Activated B cell treated with CpG ODN at 0.5 μM for 24 hours (primary cell): ENCODE measurements at regions not wholly inside any gene's neighbourhood (a gene's known extent, or its start where the extent isn't known, plus 50 kb on each side); places are given as distances from the start of the nearest gene placed in this dataset.
"Not testable (repeated sequence)": the region's sequence is repeated elsewhere in the genome, so short reads cannot be mapped to it uniquely, and the experiment has no call there.

Experiments used
- ATAC-seq: fragments of 200-7000 bp; cut with Tn5 transposase; one replicate; pipeline ENCODE4 v1.10.0; 2021; ENCODE audit warnings: low read depth, mild to moderate bottlenecking, moderate library complexity
- CTCF ChIA-PET: fragments of 350-600 bp; sonication (Branson Sonifier 250); formaldehyde crosslinking; loops from one replicate; lab custom pipeline; 2021; ENCODE audit warnings: antibody characterized with exemption; lab: Charles Lee
- POLR2A ChIA-PET: fragments of 350-600 bp; sonication (Branson Sonifier 250); formaldehyde crosslinking; loops from one replicate; lab custom pipeline; 2021; ENCODE audit warnings: antibody characterized with exemption; lab: Charles Lee
- DNase-seq: peaks from one replicate; pipeline ENCODE4 v3.0.0; 2022
- H3K27ac Mint-ChIP-seq: one replicate; pipeline ENCODE4 v1.8.0; 2020; ENCODE audit warnings: mixed read lengths
- H3K27me3 Mint-ChIP-seq: one replicate; pipeline ENCODE4 v1.8.0; 2021; ENCODE audit warnings: mixed read lengths
- H3K36me3 Mint-ChIP-seq: one replicate; pipeline ENCODE4 v1.8.0; 2021; ENCODE audit warnings: low read depth, mixed read lengths
- H3K4me1 Mint-ChIP-seq: one replicate; pipeline ENCODE4 v1.8.0; 2021; ENCODE audit warnings: mixed read lengths
- H3K4me3 Mint-ChIP-seq: one replicate; pipeline ENCODE4 v1.8.0; 2020; ENCODE audit warnings: mild to moderate bottlenecking, mixed read lengths
- H3K9me3 Mint-ChIP-seq: one replicate; pipeline ENCODE4 v1.8.0; 2020; ENCODE audit warnings: mixed read lengths
- intact Hi-C: fragments of 100-400 bp; cut with micrococcal nuclease; formaldehyde crosslinking; loops from one replicate; pipeline ENCODE4 v1.15.1; 2024

- H3K4me1 Mint-ChIP-seq, H3K27ac Mint-ChIP-seq, H3K27me3 Mint-ChIP-seq, ATAC-seq, H3K36me3 Mint-ChIP-seq, POLR2A ChIA-PET, intact Hi-C loops, CTCF ChIA-PET, DNase-seq, H3K4me3 Mint-ChIP-seq, H3K9me3 Mint-ChIP-seq: not testable (repeated sequence)
These were observed 60.5 kb downstream of the GOLGA6L22 start for GRCh38 chr15:22519213-22519612.

- H3K9me3 Mint-ChIP-seq, H3K27me3 Mint-ChIP-seq, H3K4me1 Mint-ChIP-seq, intact Hi-C loops, H3K4me3 Mint-ChIP-seq, CTCF ChIA-PET, H3K27ac Mint-ChIP-seq, H3K36me3 Mint-ChIP-seq, DNase-seq, POLR2A ChIA-PET, ATAC-seq: not testable (repeated sequence)
These were observed 67.8 kb downstream of the GOLGA6L22 start for GRCh38 chr15:22526537-22526936.

GRCh38 chr15:22527016-22527415 is 68.3 kb downstream of the GOLGA6L22 start:
- H3K27me3 Mint-ChIP-seq, POLR2A ChIA-PET, H3K4me1 Mint-ChIP-seq, H3K27ac Mint-ChIP-seq, H3K4me3 Mint-ChIP-seq, ATAC-seq, CTCF ChIA-PET, H3K9me3 Mint-ChIP-seq, intact Hi-C loops, DNase-seq, H3K36me3 Mint-ChIP-seq: not testable (repeated sequence)

GRCh38 chr15:22529200-22529599 is 70.5 kb downstream of the GOLGA6L22 start:
- H3K9me3 Mint-ChIP-seq, DNase-seq, intact Hi-C loops, H3K36me3 Mint-ChIP-seq, POLR2A ChIA-PET, ATAC-seq, H3K4me1 Mint-ChIP-seq, H3K27me3 Mint-ChIP-seq, H3K27ac Mint-ChIP-seq, H3K4me3 Mint-ChIP-seq, CTCF ChIA-PET: not testable (repeated sequence)

DNA sequence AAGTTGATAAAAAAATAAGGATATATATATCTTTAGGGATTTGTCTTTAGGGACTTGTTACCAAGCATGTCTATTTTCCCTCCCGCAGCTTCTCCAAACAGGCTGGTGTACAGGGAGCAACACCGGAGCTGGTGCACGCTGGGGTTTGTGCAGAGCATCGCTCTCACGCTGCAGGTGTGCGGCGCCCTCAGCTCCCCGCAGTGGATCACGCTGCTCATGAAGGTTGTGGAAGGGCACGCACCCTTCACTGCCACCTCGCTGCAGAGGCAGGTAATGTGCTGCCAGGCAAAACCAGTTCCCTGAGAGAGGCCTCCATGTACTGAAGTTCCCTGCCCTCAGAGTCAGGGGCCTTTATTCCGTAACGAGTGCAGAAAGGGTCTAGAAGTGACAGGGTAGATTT is 101.0 kb downstream of the GOLGA6L22 start:
- DNase-seq, POLR2A ChIA-PET, H3K27me3 Mint-ChIP-seq, CTCF ChIA-PET, H3K36me3 Mint-ChIP-seq, intact Hi-C loops, H3K4me3 Mint-ChIP-seq, H3K9me3 Mint-ChIP-seq, ATAC-seq, H3K4me1 Mint-ChIP-seq, H3K27ac Mint-ChIP-seq: not testable (repeated sequence)

DNA sequence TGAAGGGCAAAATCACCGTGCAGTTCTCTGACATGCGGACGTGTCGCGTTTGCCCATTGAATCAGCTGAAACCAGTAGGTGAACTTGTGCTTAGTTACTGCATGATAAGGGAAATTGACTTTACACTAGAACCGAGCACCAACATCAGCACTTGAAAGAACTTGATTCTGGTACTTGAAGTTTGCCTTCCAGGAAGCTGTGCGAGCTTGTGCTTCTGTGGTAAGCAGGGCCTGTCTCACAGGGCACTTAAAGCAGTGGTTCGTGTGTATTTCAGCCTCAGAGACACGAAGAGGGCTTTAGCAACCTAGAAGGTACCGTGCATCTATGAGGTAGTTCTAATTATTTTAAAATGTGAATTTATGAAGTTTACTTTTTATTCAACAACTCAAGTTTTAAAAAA is 103.0 kb downstream of the GOLGA6L22 start:
- H3K4me1 Mint-ChIP-seq, CTCF ChIA-PET, H3K27me3 Mint-ChIP-seq, H3K4me3 Mint-ChIP-seq, ATAC-seq, POLR2A ChIA-PET, intact Hi-C loops, H3K27ac Mint-ChIP-seq, DNase-seq, H3K36me3 Mint-ChIP-seq, H3K9me3 Mint-ChIP-seq: not testable (repeated sequence)

DNA sequence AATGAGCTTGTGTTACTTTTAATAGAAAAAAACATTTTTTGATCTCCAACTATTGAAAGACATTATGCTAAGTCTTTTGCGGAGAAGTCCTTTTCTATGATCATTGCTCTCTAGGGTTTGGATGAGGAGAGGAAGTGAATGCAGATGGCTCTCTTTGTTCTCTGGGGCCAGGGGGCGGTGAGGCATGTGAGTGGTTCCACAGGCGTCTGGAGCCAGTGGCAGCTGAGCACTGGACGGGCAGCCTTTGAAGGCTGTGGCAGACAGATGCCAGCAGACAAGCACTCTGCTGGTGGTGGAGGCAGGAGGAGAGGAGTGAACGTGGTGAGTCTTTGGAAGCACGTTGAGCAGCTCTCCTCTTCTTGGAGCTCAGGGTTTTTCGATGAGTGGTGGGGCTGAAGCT is 107.8 kb downstream of the GOLGA6L22 start:
- POLR2A ChIA-PET, H3K36me3 Mint-ChIP-seq, H3K4me3 Mint-ChIP-seq, H3K27ac Mint-ChIP-seq, DNase-seq, ATAC-seq, H3K4me1 Mint-ChIP-seq, intact Hi-C loops, H3K9me3 Mint-ChIP-seq, CTCF ChIA-PET, H3K27me3 Mint-ChIP-seq: not testable (repeated sequence)

GRCh38 chr15:22569486-22569885 is 110.8 kb downstream of the GOLGA6L22 start:
- H3K4me3 Mint-ChIP-seq, H3K4me1 Mint-ChIP-seq, H3K9me3 Mint-ChIP-seq, intact Hi-C loops, H3K36me3 Mint-ChIP-seq, H3K27me3 Mint-ChIP-seq, POLR2A ChIA-PET, ATAC-seq, CTCF ChIA-PET, DNase-seq, H3K27ac Mint-ChIP-seq: not testable (repeated sequence)

DNA sequence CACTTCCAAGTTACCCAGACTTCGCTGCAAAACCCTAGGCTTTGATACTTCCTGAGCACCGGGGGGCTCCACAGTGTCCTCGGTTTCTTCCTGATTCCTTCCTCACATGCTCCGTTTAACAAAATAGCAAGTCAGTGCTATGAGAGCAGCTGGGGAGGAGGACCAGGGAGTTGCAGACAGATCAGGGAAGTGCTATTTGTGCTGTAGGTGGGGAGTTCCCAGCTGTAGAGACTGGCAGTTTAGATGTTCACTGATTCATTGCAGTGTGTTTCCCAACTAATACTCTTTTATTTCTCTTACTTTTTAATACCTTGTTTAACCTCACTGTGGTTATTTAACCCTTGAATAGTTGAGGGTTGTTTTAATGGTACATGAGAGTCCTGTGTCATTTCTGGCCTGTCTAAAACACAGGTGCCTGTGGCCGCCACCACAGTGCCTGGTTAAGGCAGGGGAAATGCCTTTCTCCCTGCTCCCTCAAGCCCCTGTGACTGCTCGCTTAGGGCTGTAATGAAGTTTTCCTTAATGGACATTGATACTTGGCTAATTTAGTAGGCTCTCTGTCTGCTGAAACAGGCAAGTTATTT is 113.5 kb downstream of the GOLGA6L22 start:
- POLR2A ChIA-PET, DNase-seq, H3K4me1 Mint-ChIP-seq, CTCF ChIA-PET, H3K27ac Mint-ChIP-seq, intact Hi-C loops, H3K36me3 Mint-ChIP-seq, H3K9me3 Mint-ChIP-seq, H3K4me3 Mint-ChIP-seq, H3K27me3 Mint-ChIP-seq, ATAC-seq: not testable (repeated sequence)

DNA sequence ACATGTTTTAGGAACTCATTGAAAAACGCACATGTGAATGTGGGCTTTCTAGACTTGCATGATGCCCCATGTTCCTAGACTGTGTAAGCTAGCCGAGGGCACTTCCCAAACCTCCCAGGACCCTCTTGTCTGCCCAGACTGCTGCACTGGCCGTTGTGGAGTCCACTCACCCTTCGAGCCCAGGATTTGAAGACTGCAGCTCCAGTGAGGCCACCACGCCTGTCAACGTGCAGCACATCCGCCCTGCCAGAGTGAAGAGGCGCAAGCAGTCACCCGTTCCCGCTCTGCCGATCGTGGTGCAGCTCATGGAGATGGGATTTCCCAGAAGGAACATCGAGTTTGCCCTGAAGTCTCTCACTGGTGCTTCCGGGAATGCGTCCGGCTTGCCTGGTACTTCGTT is 114.1 kb downstream of the GOLGA6L22 start:
- POLR2A ChIA-PET, ATAC-seq, DNase-seq, intact Hi-C loops, H3K36me3 Mint-ChIP-seq, H3K9me3 Mint-ChIP-seq, CTCF ChIA-PET, H3K4me3 Mint-ChIP-seq, H3K27me3 Mint-ChIP-seq, H3K4me1 Mint-ChIP-seq, H3K27ac Mint-ChIP-seq: not testable (repeated sequence)

- DNase-seq, CTCF ChIA-PET, H3K9me3 Mint-ChIP-seq, H3K4me1 Mint-ChIP-seq, H3K36me3 Mint-ChIP-seq, H3K27me3 Mint-ChIP-seq, POLR2A ChIA-PET, H3K27ac Mint-ChIP-seq, H3K4me3 Mint-ChIP-seq, intact Hi-C loops, ATAC-seq: not testable (repeated sequence)
These were observed 119.1 kb downstream of the GOLGA6L22 start for GRCh38 chr15:22577828-22578227.

- POLR2A ChIA-PET, H3K4me3 Mint-ChIP-seq, H3K27me3 Mint-ChIP-seq, H3K36me3 Mint-ChIP-seq, DNase-seq, H3K4me1 Mint-ChIP-seq, CTCF ChIA-PET, H3K27ac Mint-ChIP-seq, ATAC-seq, intact Hi-C loops, H3K9me3 Mint-ChIP-seq: not testable (repeated sequence)
These were observed 120.5 kb downstream of the GOLGA6L22 start for GRCh38 chr15:22579213-22579612.

DNA sequence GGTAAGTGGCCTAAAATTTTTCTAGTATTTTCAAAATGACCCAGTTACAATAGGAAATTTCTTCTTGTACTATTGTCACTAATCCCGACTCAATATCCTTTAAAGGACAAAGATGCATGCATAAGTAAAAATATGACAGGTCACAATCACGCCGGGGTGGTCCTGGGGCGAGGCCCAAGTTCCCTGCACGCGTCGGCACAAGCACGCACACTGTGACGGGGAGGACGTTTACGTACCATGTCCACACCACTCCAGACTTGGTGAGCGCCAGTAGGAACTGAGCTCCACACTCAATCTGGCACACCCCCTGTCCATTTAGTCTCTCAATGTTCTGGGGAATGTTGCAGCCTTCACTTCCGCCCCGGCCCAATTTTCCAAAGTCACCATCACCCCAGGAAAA is 128.7 kb downstream of the GOLGA6L22 start:
- POLR2A ChIA-PET, ATAC-seq, H3K36me3 Mint-ChIP-seq, H3K4me1 Mint-ChIP-seq, CTCF ChIA-PET, H3K9me3 Mint-ChIP-seq, intact Hi-C loops, H3K27ac Mint-ChIP-seq, H3K27me3 Mint-ChIP-seq, H3K4me3 Mint-ChIP-seq, DNase-seq: not testable (repeated sequence)
